Upper lobe of right lung (tissue), 1 donor: ENCODE measurements at regions not wholly inside any gene's neighbourhood (a gene's known extent, or its start where the extent isn't known, plus 50 kb on each side); places are given as distances from the start of the nearest gene placed in this dataset.

Source experiments
- ATAC-seq: fragments of 200-7000 bp; cut with Tn5 transposase; one replicate; pipeline ENCODE4 v1.9.1; 2020; ENCODE audit warnings: mild to moderate bottlenecking, moderate library complexity
- DNase-seq: peaks from one replicate; pipeline ENCODE4 v3.0.0-alpha.2; 2020
- H3K27ac ChIP-seq: fragments of 200-600 bp; one replicate; pipeline ENCODE4 v1.8.0; 2022
- H3K27me3 ChIP-seq: fragments of 200-600 bp; one replicate; pipeline ENCODE4 v1.8.0; 2022; ENCODE audit warnings: mild to moderate bottlenecking
- H3K36me3 ChIP-seq: fragments of 200-600 bp; one replicate; pipeline ENCODE4 v1.8.0; 2022
- H3K4me1 ChIP-seq: fragments of 200-600 bp; one replicate; pipeline ENCODE4 v1.8.0; 2022
- H3K4me3 ChIP-seq: fragments of 200-600 bp; one replicate; pipeline ENCODE4 v1.8.0; 2022; ENCODE audit warnings: mild to moderate bottlenecking
- H3K9me3 ChIP-seq: fragments of 200-600 bp; one replicate; pipeline ENCODE4 v1.8.0; 2022
- intact Hi-C: fragments of 100-400 bp; cut with DNase I; formaldehyde crosslinking; loops from one replicate; pipeline ENCODE4 v1.11.0; 2022
- TF ChIP-seq, protein P1 (sequence below): fragments of 200-600 bp; IDR thresholded peaks from one replicate; pipeline ENCODE4 v1.8.0; 2022; ENCODE audit warnings: antibody characterized with exemption
- donor health status: DM: no; HTN: yes; CAD: no; lungs with severe emphysema.

DNA sequence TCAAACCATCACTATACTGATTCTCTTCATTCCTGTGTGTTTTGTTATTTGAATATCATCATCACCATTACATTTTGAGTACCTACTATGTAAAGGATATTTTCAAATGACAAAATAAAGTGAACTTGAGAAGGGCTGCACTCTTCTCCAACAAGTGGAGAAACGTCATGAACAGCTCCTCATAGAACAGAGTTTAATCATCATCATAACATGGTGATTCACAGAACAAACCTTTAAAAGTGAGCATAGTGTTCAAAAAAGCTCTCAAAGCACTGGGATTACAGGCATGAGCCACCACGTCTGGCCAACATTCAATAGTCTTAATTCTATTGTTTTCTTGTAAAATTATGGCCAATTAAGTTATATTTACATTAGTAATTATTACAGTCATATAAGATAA lies 993.9 kb downstream of the PDHA2 start:
- Histone ChIP-seq H3K9me3 (no peaks in the 10 kb centered on the region), H3K36me3 (no peaks in the 10 kb centered on the region), H3K4me1 (no peaks in the 10 kb centered on the region), H3K27ac (no peak overlapping the region), H3K27me3 (no peaks in the 10 kb centered on the region), H3K4me3 (no peak overlapping the region)
- TF ChIP-seq, protein P1, sequence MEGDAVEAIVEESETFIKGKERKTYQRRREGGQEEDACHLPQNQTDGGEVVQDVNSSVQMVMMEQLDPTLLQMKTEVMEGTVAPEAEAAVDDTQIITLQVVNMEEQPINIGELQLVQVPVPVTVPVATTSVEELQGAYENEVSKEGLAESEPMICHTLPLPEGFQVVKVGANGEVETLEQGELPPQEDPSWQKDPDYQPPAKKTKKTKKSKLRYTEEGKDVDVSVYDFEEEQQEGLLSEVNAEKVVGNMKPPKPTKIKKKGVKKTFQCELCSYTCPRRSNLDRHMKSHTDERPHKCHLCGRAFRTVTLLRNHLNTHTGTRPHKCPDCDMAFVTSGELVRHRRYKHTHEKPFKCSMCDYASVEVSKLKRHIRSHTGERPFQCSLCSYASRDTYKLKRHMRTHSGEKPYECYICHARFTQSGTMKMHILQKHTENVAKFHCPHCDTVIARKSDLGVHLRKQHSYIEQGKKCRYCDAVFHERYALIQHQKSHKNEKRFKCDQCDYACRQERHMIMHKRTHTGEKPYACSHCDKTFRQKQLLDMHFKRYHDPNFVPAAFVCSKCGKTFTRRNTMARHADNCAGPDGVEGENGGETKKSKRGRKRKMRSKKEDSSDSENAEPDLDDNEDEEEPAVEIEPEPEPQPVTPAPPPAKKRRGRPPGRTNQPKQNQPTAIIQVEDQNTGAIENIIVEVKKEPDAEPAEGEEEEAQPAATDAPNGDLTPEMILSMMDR, result no peak
- DNase-seq (no peak), ATAC-seq (no peak)
- intact Hi-C loops, result no loop called here

DNA sequence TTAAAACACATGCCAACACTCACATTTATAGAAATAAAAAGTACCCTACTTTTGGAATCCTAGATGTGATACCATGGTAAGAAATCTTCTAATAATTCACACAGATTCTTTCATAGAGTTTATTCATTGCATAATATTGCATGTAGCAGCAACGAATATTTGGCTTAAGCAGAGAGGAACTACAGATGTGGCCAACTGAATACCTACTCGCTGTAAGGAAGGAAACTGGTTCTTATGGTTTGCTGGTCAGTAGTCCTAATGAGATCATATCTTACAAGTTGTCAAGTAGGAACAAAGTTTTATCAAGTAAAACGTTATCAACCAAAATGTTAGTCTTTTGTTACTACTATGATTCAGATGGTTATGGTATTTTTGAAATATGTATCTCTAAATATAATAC lies 996.1 kb downstream of the PDHA2 start:
- Histone ChIP-seq H3K36me3 (no peaks in the 10 kb centered on the region), H3K27ac (no peak overlapping the region), H3K4me1 (no peaks in the 10 kb centered on the region), H3K9me3 (no peaks in the 10 kb centered on the region), H3K4me3 (no peak overlapping the region), H3K27me3 (no peaks in the 10 kb centered on the region)
- TF ChIP-seq, protein P1, result no peak
- ATAC-seq, result no peak
- DNase-seq, result no peak
- intact Hi-C loops, result no loop called here

DNA sequence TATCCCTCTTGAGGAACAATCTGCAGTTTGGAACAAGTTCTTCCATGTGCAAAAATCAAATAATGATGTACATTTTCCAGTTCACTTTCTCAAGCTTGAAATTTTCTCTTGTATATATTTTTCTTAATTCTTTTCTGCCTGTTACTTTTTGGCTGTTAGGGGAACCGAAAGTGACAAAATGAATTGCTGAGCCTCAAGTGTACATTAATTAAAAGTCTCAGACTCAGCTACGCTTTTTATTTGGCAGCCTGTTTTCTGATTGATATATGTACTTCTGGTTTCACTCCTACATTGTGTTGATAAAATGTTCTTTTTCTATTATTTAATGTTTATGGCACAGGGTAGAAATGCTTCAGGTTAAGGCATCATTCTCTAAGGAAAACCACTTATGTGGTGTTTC lies 999.5 kb downstream of the PDHA2 start:
- intact Hi-C loops, result no loop called here
- no peak for ATAC-seq
- TF ChIP-seq, protein P1, result no peak
- no peak overlapping the region for H3K27ac ChIP-seq
- H3K4me3 ChIP-seq, result no peak overlapping the region
- H3K36me3 ChIP-seq, result no peaks in the 10 kb centered on the region
- no peaks in the 10 kb centered on the region for H3K9me3 ChIP-seq
- H3K4me1 ChIP-seq, result no peaks in the 10 kb centered on the region
- DNase-seq, result no peak
- H3K27me3 ChIP-seq, result no peaks in the 10 kb centered on the region

DNA sequence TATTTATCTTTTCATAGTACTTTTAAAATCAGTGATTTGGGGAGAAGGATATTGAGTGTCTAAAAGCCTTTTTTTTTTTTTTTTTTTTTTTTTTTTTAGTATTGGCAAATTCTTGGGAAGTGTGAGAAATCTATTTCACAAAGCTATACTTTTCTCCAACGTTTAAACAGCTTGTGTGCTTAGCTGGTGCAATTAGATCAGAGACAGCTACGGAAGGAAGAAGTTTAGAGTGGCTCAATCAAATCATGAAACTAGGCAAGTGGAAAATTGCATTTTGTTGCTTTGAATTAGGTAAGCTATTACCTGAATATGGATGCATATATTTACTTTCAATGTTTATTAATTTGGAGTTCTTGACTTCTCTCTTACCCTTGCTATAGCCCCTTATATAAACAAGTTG lies 1001.9 kb downstream of the PDHA2 start:
- Histone ChIP-seq H3K4me3 (no peak overlapping the region), H3K27ac (no peak overlapping the region), H3K36me3 (no peaks in the 10 kb centered on the region), H3K9me3 (no peaks in the 10 kb centered on the region), H3K4me1 (no peaks in the 10 kb centered on the region), H3K27me3 (no peaks in the 10 kb centered on the region)
- intact Hi-C loops, result no loop called here
- TF ChIP-seq, protein P1, result no peak
- DNase-seq, result no peak
- no peak for ATAC-seq

DNA sequence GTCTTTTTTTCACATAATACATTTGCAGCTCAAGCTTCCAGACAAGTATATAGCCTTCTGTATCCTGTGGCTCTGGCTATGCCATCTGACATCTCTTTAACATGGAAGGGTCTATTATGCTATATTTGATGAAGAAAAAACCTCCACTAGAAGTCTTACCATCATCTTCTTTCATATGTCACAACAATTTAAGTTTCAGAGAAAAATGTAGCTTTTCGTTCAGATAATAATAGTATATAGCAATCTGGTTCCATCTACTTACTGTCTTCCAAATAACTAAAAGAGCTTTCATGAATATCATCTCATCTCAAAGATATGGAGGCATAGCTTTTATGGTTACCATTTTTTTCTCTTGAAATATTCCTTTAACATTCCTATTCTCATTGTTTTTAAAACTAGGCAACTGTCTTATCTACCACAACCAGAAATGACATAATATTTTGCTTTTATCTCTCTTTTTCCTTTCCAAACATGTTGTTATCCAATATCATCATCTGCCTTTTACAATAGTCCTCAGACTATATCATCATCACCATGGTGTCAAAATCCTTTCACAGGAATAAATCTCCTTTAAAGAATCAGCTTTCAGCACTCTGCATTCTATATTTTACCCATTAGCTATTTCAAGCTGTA lies 1005.1 kb downstream of the PDHA2 start:
- no peaks in the 10 kb centered on the region for H3K9me3 ChIP-seq
- TF ChIP-seq, protein P1, result no peak
- no peaks in the 10 kb centered on the region for H3K36me3 ChIP-seq
- DNase-seq (no peak), ATAC-seq (no peak)
- intact Hi-C loops, result no loop called here
- no peak overlapping the region for H3K27ac ChIP-seq
- H3K4me3 ChIP-seq, result no peak overlapping the region
- H3K27me3 ChIP-seq, result no peaks in the 10 kb centered on the region
- no peaks in the 10 kb centered on the region for H3K4me1 ChIP-seq

DNA sequence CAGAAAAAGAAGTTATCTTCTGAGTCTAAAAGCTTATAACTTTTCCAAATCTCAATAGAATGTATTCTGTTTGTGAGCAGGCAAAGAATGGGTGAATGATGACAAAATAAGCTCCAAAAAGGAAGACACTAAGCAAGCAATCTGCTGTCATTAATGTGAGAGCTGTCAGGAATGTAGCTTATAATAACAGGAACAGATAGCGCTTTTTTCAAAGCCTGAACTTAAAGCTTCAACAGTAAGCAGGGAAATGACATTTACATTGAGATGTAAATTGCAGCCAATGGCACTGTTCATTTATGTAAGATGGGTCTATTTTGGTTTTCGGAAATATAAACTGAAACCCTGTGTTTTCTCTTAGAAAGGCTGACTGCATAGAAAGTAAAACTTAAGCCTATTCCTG lies 1005.9 kb downstream of the PDHA2 start:
- no peak overlapping the region for H3K27ac ChIP-seq
- no peaks in the 10 kb centered on the region for H3K4me1 ChIP-seq
- ATAC-seq (no peak), DNase-seq (no peak)
- H3K27me3 ChIP-seq, result no peaks in the 10 kb centered on the region
- H3K36me3 ChIP-seq, result no peaks in the 10 kb centered on the region
- H3K4me3 ChIP-seq, result no peak overlapping the region
- H3K9me3 ChIP-seq, result no peaks in the 10 kb centered on the region
- TF ChIP-seq, protein P1, result no peak
- intact Hi-C loops, result no loop called here
